Fibroblast of lung (primary cell): ENCODE measurements at regions not wholly inside any gene's neighbourhood (a gene's known extent, or its start where the extent isn't known, plus 50 kb on each side); places are given as distances from the start of the nearest gene placed in this dataset.

ENCODE experiments used
- DNase-seq, 2 donors: peaks; one replicate each; pipeline versions ENCODE4 v3.0.0 to v3.0.0-alpha.2; 2010; ENCODE audit warnings: low read depth in 2 of 2
- H2AFZ ChIP-seq: 2 replicates; pipeline ENCODE4 v1.5.1; 2012; ENCODE audit warnings: low read length, control low read depth, inconsistent platforms
- H3K27ac ChIP-seq: 2 replicates; pipeline ENCODE4 v1.5.1; 2011; ENCODE audit warnings: low read length, control low read depth; ENCODE audit not compliant: insufficient read depth
- H3K27me3 ChIP-seq: 2 replicates; pipeline ENCODE4 v1.5.1; 2011; ENCODE audit warnings: mild to moderate bottlenecking, low read length; ENCODE audit not compliant: control insufficient read depth, insufficient read depth
- H3K36me3 ChIP-seq: 2 replicates; pipeline ENCODE4 v1.5.1; 2011; ENCODE audit warnings: low read length; ENCODE audit not compliant: control insufficient read depth, insufficient read depth
- H3K4me1 ChIP-seq: 2 replicates; pipeline ENCODE4 v1.5.1; 2011; ENCODE audit warnings: low read length; ENCODE audit not compliant: control insufficient read depth, insufficient read depth; ENCODE audit errors: extremely low read depth
- H3K4me2 ChIP-seq: 2 replicates; pipeline ENCODE4 v1.5.1; 2011; ENCODE audit warnings: low read length, control low read depth; ENCODE audit not compliant: insufficient read depth; ENCODE audit errors: extremely low read depth
- H3K4me3 ChIP-seq, 4 experiments: fragments of 200-600 bp in 1 of 4; sonication (generic) in 1 of 4; replicated peaks in 1 of 4; 2 replicates each; pipeline ENCODE4 v1.5.1; 2011 to 2016; ENCODE audit warnings: low read length in 4 of 4, low read depth in 3 of 4, mild to moderate bottlenecking in 3 of 4, control low read depth in 2 of 4, inconsistent platforms in 1 of 4, mixed read lengths in 1 of 4; ENCODE audit not compliant: insufficient read depth in 1 of 4; ENCODE audit errors: control extremely low read depth in 1 of 4
- H3K79me2 ChIP-seq: 2 replicates; pipeline ENCODE4 v1.5.1; 2012; ENCODE audit warnings: mild to moderate bottlenecking, low read length, inconsistent platforms; ENCODE audit not compliant: control insufficient read depth, insufficient read depth
- H3K9ac ChIP-seq: 2 replicates; pipeline ENCODE4 v1.5.1; 2011; ENCODE audit warnings: mild to moderate bottlenecking, low read length, control low read depth; ENCODE audit not compliant: insufficient read depth
- H3K9me3 ChIP-seq: 2 replicates; pipeline ENCODE4 v1.5.1; 2012; ENCODE audit warnings: low read depth, low read length; ENCODE audit not compliant: control insufficient read depth, insufficient read depth
- H4K20me1 ChIP-seq: 2 replicates; pipeline ENCODE4 v1.5.1; 2011; ENCODE audit warnings: low read length; ENCODE audit not compliant: control insufficient read depth, insufficient read depth; ENCODE audit errors: extremely low read depth
- CTCF ChIP-seq, 2 donors: IDR thresholded peaks in 1 of 2; conservative IDR thresholded peaks in 1 of 2; 1 replicate in 1 of 2; 2 replicates in 1 of 2; pipeline ENCODE4 v1.5.1; 2011 to 2012; ENCODE audit warnings: low read length in 2 of 2, control low read depth in 1 of 2, inconsistent platforms in 1 of 2, low read depth in 1 of 2, mild to moderate bottlenecking in 1 of 2
- EZH2 ChIP-seq: IDR thresholded peaks from 2 replicates; pipeline ENCODE4 v1.5.1; 2012; ENCODE audit warnings: low read length, control low read depth, mild to moderate bottlenecking; ENCODE audit errors: missing control alignments

DNA sequence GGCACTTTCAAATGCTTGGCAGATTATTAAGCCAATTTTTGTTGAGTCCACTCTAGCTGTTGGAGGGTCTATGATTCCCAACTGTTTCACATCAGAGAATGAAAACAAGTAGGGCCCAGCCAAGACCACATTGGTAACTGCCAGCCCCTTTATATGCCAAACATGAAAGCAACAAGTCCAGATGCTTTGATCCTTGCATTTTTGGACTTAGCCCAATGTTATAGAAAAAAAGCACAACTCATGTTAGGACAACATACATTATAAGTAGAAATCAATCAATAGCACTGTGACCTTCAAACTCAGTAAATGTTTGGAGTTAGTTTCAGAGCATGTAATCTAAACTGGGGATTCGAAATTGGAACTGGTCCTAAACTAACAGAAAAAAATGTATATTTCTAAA is 674.7 kb downstream of the MECOM start:
- no peaks in the 10 kb centered on the region for H3K9me3 ChIP-seq
- no peak for DNase-seq
- no peaks in the 10 kb centered on the region for H3K4me1 ChIP-seq
- no peaks in the 10 kb centered on the region for H3K27me3 ChIP-seq
- no peaks in the 10 kb centered on the region for H3K36me3 ChIP-seq
- no peak overlapping the region for H3K4me2 ChIP-seq
- no peak overlapping the region for H3K9ac ChIP-seq
- H3K4me3 ChIP-seq = no peak overlapping the region
- no peaks in the 10 kb centered on the region for H4K20me1 ChIP-seq
- no peaks in the 10 kb centered on the region for H3K79me2 ChIP-seq
- H3K27ac ChIP-seq = no peak overlapping the region
- TF ChIP-seq CTCF (conservative IDR thresholded peaks at IDR 0.05 in 1 of 2, IDR thresholded peaks at IDR 0.05 in 1 of 2; ENCODE audit: low read depth in 1 of 2, low read length in 2 of 2) = no peak
- no peak for TF ChIP-seq EZH2
- H2AFZ ChIP-seq = no peak overlapping the region

GRCh38 chr3:168984872-168985271 is 678.6 kb downstream of the MECOM start:
- no peak overlapping the region for H3K9ac ChIP-seq
- no peak overlapping the region for H2AFZ ChIP-seq
- H3K4me2 ChIP-seq = no peak overlapping the region
- H3K79me2 ChIP-seq = no peaks in the 10 kb centered on the region
- no peak overlapping the region for H3K27ac ChIP-seq
- no peaks in the 10 kb centered on the region for H3K4me1 ChIP-seq
- no peaks in the 10 kb centered on the region for H4K20me1 ChIP-seq
- H3K4me3 ChIP-seq = no peak overlapping the region
- H3K9me3 ChIP-seq = no peaks in the 10 kb centered on the region
- DNase-seq = peak in 1 of 2 donors; percentile 50
- no peaks in the 10 kb centered on the region for H3K27me3 ChIP-seq
- no peaks in the 10 kb centered on the region for H3K36me3 ChIP-seq
- TF ChIP-seq EZH2 (no peak), CTCF (conservative IDR thresholded peaks at IDR 0.05 in 1 of 2, IDR thresholded peaks at IDR 0.05 in 1 of 2; ENCODE audit: low read depth in 1 of 2, low read length in 2 of 2) (no peak)

DNA sequence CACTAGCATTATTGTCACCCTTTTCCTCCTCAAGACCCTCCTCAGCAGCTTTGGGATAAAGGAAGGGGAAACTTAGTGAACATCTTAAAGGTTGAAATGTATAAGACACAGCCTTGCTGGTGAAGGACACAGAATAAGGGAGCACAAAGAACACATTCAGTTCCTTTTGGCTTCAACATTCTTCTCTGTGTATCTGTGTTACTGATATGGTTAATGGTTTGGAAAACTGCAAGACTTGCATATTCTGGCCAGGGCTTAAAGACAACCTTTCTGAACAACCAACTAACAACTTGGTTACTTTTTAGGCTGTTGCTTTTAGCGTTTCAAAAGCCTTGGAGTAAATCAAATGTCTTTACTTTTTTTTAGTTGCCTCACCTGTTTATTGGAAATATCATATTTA is 680.5 kb downstream of the MECOM start:
- no peak overlapping the region for H3K4me2 ChIP-seq
- no peak overlapping the region for H3K4me3 ChIP-seq
- no peaks in the 10 kb centered on the region for H3K9me3 ChIP-seq
- H3K79me2 ChIP-seq = no peaks in the 10 kb centered on the region
- no peaks in the 10 kb centered on the region for H3K27me3 ChIP-seq
- H3K27ac ChIP-seq = no peak overlapping the region
- DNase-seq = no peak
- no peak for TF ChIP-seq EZH2
- no peak for TF ChIP-seq CTCF (conservative IDR thresholded peaks at IDR 0.05 in 1 of 2, IDR thresholded peaks at IDR 0.05 in 1 of 2; ENCODE audit: low read depth in 1 of 2, low read length in 2 of 2)
- no peaks in the 10 kb centered on the region for H4K20me1 ChIP-seq
- no peaks in the 10 kb centered on the region for H3K36me3 ChIP-seq
- peak overlapping the region; percentile 20 for H2AFZ ChIP-seq
- no peaks in the 10 kb centered on the region for H3K4me1 ChIP-seq
- H3K9ac ChIP-seq = no peak overlapping the region
